Activated CD4-positive, alpha-beta T cell treated with anti-CD3 and anti-CD28 coated beads, Interleukin-10, Interleukin-2, amounts not matched to agents 100 ng/mL and 50 ng/mL, durations not matched to agents 16 hours and 8 hours (primary cell): ENCODE measurements at regions not wholly inside any gene's neighbourhood (a gene's known extent, or its start where the extent isn't known, plus 50 kb on each side); places are given as distances from the start of the nearest gene placed in this dataset.

Source experiments
- DNase-seq: peaks from one replicate; pipeline ENCODE4 v3.0.0-alpha.2; 2020

- DNase-seq: no peak
Measured at GRCh38 chr6:97621111-97621510, 338.1 kb upstream of the MMS22L start.

GRCh38 chr6:97626671-97627441 lies 343.8 kb upstream of the MMS22L start:
- no peak for DNase-seq

- no peak for DNase-seq
Measured at GRCh38 chr6:97629180-97629579, 346.2 kb upstream of the MMS22L start.

GRCh38 chr6:97630604-97631003 lies 347.6 kb upstream of the MMS22L start:
- no peak for DNase-seq

GRCh38 chr6:97632341-97632740 lies 349.3 kb upstream of the MMS22L start:
- DNase-seq: no peak

- no peak for DNase-seq
Measured at GRCh38 chr6:97639702-97640101, 356.7 kb upstream of the MMS22L start.

- DNase-seq: no peak
Measured at GRCh38 chr6:97644353-97644752, 361.3 kb upstream of the MMS22L start.

- no peak for DNase-seq
Measured at GRCh38 chr6:97645757-97646156, 362.7 kb upstream of the MMS22L start.

- no peak for DNase-seq
Measured at GRCh38 chr6:97653076-97653475, 370.1 kb upstream of the MMS22L start.

- DNase-seq: no peak
Measured at GRCh38 chr6:97653517-97653916, 370.5 kb upstream of the MMS22L start.

- no peak for DNase-seq
Measured at GRCh38 chr6:97654674-97655073, 371.7 kb upstream of the MMS22L start.

GRCh38 chr6:97656236-97656635 lies 373.2 kb upstream of the MMS22L start:
- no peak for DNase-seq

- no peak for DNase-seq
Measured at GRCh38 chr6:97656706-97657350, 373.8 kb upstream of the MMS22L start.

- no peak for DNase-seq
Measured at GRCh38 chr6:97658090-97658489, 375.1 kb upstream of the MMS22L start.

- DNase-seq: no peak
Measured at GRCh38 chr6:97663252-97663651, 380.2 kb upstream of the MMS22L start.

GRCh38 chr6:97665446-97665845 lies 382.4 kb upstream of the MMS22L start:
- DNase-seq: no peak

GRCh38 chr6:97666889-97667288 lies 383.9 kb upstream of the MMS22L start:
- peak; percentile 3 for DNase-seq

- DNase-seq: no peak
Measured at GRCh38 chr6:97668716-97669115, 385.7 kb upstream of the MMS22L start.

- DNase-seq: peak; percentile 74
Measured at GRCh38 chr6:97669191-97670031, 386.4 kb upstream of the MMS22L start.

GRCh38 chr6:97674802-97675201 lies 391.8 kb upstream of the MMS22L start:
- DNase-seq: no peak

- DNase-seq: no peak
Measured at GRCh38 chr6:97677626-97678025, 394.6 kb upstream of the MMS22L start.

GRCh38 chr6:97687916-97688315 lies 404.9 kb upstream of the MMS22L start:
- DNase-seq: no peak

GRCh38 chr6:97689078-97689754 lies 406.2 kb upstream of the MMS22L start:
- DNase-seq: no peak
